ENCODE measurements at regions not wholly inside any gene's neighbourhood (a gene's known extent, or its start where the extent isn't known, plus 50 kb on each side); places are given as distances from the start of the nearest gene placed in this dataset.
"Not testable (repeated sequence)": the region's sequence is repeated elsewhere in the genome, so short reads cannot be mapped to it uniquely, and the experiment has no call there.

DNA sequence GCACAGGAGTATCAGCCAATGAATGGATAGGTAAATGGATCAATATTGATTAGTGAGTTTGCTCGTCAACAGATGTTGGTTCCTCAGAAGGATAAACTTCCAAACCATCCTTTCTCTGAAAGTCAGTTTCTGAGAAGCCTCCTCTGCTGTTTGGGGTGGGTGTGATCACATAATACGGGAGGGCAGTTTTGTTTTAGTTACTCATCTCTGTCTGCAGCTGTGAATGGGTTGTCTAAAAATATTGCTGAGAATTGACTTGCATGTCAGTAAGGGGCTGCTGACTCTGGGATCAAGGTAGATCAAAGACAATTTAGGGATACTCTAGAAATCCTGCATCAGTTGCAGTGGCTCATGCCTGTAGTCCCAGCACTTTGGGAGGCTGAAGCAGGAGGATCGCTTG is 390.8 kb upstream of the AMELY start:
- H3K4me1 Mint-ChIP-seq (ENCODE audit: low read depth), result peaks cover 7% of the 10 kb centered on the region
- H3K9me3 Mint-ChIP-seq, result no peaks in the 10 kb centered on the region
- no peak for TF ChIP-seq CTCF (IDR thresholded peaks at IDR 0.05)
- peaks cover 4% of the 10 kb centered on the region; the same call in 1 of the 2 replicates for H3K36me3 Mint-ChIP-seq (ENCODE audit: low read depth)
- no peak overlapping the region for H3K4me3 Mint-ChIP-seq
- H3K27ac Mint-ChIP-seq, result no peak overlapping the region
- H3K27me3 Mint-ChIP-seq (ENCODE audit: insufficient read depth), result no peaks in the 10 kb centered on the region
- no peak for DNase-seq

DNA sequence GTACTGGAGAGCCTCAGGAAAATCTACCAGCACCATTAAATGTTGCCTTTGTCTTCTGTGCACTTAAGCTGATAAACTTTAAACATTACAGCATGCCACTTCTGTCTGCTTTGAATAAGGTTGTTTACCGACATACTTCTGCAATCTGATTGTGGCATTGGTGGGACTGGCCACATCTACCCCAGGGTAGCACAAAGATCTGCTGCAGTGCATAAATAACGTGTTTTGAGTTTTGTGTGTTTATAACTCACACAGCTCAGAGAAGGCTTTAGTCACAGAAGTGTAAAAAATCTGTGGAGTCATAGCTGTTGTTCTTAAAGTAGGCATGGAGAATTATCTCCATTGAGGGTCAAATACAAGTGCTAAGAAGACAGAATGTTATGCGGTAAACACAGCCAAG is 388.4 kb upstream of the AMELY start:
- Mint-ChIP-seq H3K9me3 (no peaks in the 10 kb centered on the region), H3K27me3 (ENCODE audit: insufficient read depth) (no peaks in the 10 kb centered on the region), H3K4me3 (no peak overlapping the region), H3K36me3 (ENCODE audit: low read depth) (peaks cover 4% of the 10 kb centered on the region; the same call in 1 of the 2 replicates), H3K27ac (peak overlapping the region; percentile 37), H3K4me1 (ENCODE audit: low read depth) (peaks cover 11% of the 10 kb centered on the region)
- no peak for DNase-seq
- TF ChIP-seq CTCF (IDR thresholded peaks at IDR 0.05), result no peak

- DNase-seq, result no peak
- H3K9me3 Mint-ChIP-seq, result no peaks in the 10 kb centered on the region
- H3K27me3 Mint-ChIP-seq (ENCODE audit: insufficient read depth), result no peaks in the 10 kb centered on the region; the same call in 1 of the 2 replicates
- H3K27ac Mint-ChIP-seq, result no peak overlapping the region
- no peak for TF ChIP-seq CTCF (IDR thresholded peaks at IDR 0.05)
- no peaks in the 10 kb centered on the region; the same call in 1 of the 2 replicates for H3K36me3 Mint-ChIP-seq (ENCODE audit: low read depth)
- peaks cover 4% of the 10 kb centered on the region; the same call in 1 of the 2 replicates for H3K4me1 Mint-ChIP-seq (ENCODE audit: low read depth)
- no peak overlapping the region for H3K4me3 Mint-ChIP-seq
These were observed 380.6 kb upstream of the AMELY start for GRCh38 chrY:7292113-7292512.

- TF ChIP-seq CTCF (IDR thresholded peaks at IDR 0.05), result no peak
- no peaks in the 10 kb centered on the region for H3K9me3 Mint-ChIP-seq
- H3K27me3 Mint-ChIP-seq (ENCODE audit: insufficient read depth), result no peaks in the 10 kb centered on the region; the same call in 1 of the 2 replicates
- H3K36me3 Mint-ChIP-seq (ENCODE audit: low read depth), result no peaks in the 10 kb centered on the region; the same call in 1 of the 2 replicates
- no peak overlapping the region for H3K4me3 Mint-ChIP-seq
- no peak for DNase-seq
- peak overlapping the region; percentile 29; the same call in 1 of the 2 replicates for H3K27ac Mint-ChIP-seq
- H3K4me1 Mint-ChIP-seq (ENCODE audit: low read depth), result no peaks in the 10 kb centered on the region; the same call in 1 of the 2 replicates
These were observed 378.6 kb upstream of the AMELY start for GRCh38 chrY:7289889-7290833.

GRCh38 chrY:7288611-7289010 is 377.1 kb upstream of the AMELY start:
- Mint-ChIP-seq H3K27me3 (ENCODE audit: insufficient read depth) (no peaks in the 10 kb centered on the region; the same call in none of the 2 replicates), H3K4me3 (no peak overlapping the region), H3K4me1 (ENCODE audit: low read depth) (peaks cover 5% of the 10 kb centered on the region; the same call in 1 of the 2 replicates), H3K36me3 (ENCODE audit: low read depth) (peaks cover 4% of the 10 kb centered on the region; the same call in 1 of the 2 replicates), H3K9me3 (no peaks in the 10 kb centered on the region), H3K27ac (no peak overlapping the region)
- no peak for TF ChIP-seq CTCF (IDR thresholded peaks at IDR 0.05)
- no peak for DNase-seq

- not testable (repeated sequence) for H3K9me3 Mint-ChIP-seq; H3K36me3 Mint-ChIP-seq (ENCODE audit: low read depth); H3K27me3 Mint-ChIP-seq (ENCODE audit: insufficient read depth); H3K27ac Mint-ChIP-seq; H3K4me3 Mint-ChIP-seq; DNase-seq
- peaks cover 11% of the 10 kb centered on the region; the same call in 1 of the 2 replicates for H3K4me1 Mint-ChIP-seq (ENCODE audit: low read depth)
These were observed 376.4 kb upstream of the AMELY start for GRCh38 chrY:7287963-7288362.

Data from HFFc6 (cell line).